ENCODE measurements at regions not wholly inside any gene's neighbourhood (a gene's known extent, or its start where the extent isn't known, plus 50 kb on each side); places are given as distances from the start of the nearest gene placed in this dataset.

GRCh38 chr1:240020871-240021270, 70.8 kb upstream of the FMN2 start:
- TF ChIP-seq RAD21 (conservative IDR thresholded peaks at IDR 0.05 in 1 of 2, IDR thresholded peaks at IDR 0.05 in 1 of 2), result no peak
- no peak for TF ChIP-seq CTCF (IDR thresholded peaks at IDR 0.05)
- TF ChIP-seq PHF8 (IDR thresholded peaks at IDR 0.05; ENCODE audit: borderline replicate concordance, low read depth), result no peak
- no peak for TF ChIP-seq MYC (IDR thresholded peaks at IDR 0.05; ENCODE audit: borderline replicate concordance, low read length)
- TF ChIP-seq SMC3 (IDR thresholded peaks at IDR 0.05), result no peak
- no peak for TF ChIP-seq POLR2A (IDR thresholded peaks at IDR 0.05; ENCODE audit: low read length)

Measured in A549 (cell line).